ENCODE measurements at regions not wholly inside any gene's neighbourhood (a gene's known extent, or its start where the extent isn't known, plus 50 kb on each side); places are given as distances from the start of the nearest gene placed in this dataset.

DNA sequence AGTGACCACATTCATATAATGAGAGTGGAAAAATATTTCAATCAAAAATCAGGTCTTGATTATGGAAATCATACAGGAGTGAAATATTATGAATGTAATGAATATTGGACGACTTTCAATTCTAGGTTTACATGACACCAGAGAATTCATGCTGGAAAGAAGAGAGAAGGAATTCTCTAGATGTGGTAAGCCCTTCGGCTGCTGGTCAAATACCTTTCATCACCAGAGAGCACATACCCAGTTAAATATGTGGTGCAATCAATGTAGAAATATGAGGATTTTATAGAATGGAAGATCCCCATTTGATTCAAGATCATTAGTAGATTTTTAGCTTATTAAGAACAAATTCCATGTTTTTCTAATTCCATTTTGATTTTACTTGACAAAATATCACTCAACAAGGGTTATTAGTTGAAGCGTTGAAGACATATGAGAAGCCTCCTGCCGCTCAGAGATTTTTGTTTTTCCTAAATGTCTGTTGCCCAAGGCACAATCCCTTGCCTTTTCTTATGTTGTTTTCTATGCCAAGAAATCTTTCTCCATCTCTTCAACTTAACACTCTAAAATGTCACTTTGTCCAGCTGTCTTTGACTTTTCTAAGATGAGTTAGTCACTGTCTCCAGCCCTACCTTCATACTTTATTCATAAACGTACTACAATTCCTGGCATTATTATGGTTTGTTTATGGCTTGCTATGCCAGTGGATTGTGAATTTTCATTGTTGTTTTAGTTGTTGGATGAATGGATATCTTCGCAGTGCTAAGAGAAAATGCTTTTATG is 72.8 kb upstream of the ZDHHC17 start:
- Histone ChIP-seq H3K4me1 (ENCODE audit: control insufficient read depth, low read depth, low read length) (peaks cover 12% of the 10 kb centered on the region), H3K9me3 (ENCODE audit: control insufficient read depth, low read depth, low read length) (no peaks in the 10 kb centered on the region), H3K36me3 (ENCODE audit: control insufficient read depth, low read depth, low read length) (no peaks in the 10 kb centered on the region), H3K27ac (ENCODE audit: low read length) (no peak overlapping the region), H3K9ac (ENCODE audit: low read length) (no peak overlapping the region), H3K27me3 (ENCODE audit: control insufficient read depth, insufficient read depth, low read length) (no peaks in the 10 kb centered on the region), H3K4me3 (ENCODE audit: low read length) (no peak overlapping the region)

- Histone ChIP-seq H3K27me3 (ENCODE audit: control insufficient read depth, insufficient read depth, low read length) (no peaks in the 10 kb centered on the region), H3K36me3 (ENCODE audit: control insufficient read depth, low read depth, low read length) (no peaks in the 10 kb centered on the region), H3K9me3 (ENCODE audit: control insufficient read depth, low read depth, low read length) (no peaks in the 10 kb centered on the region), H3K27ac (ENCODE audit: low read length) (no peak overlapping the region), H3K9ac (ENCODE audit: low read length) (no peak overlapping the region), H3K4me3 (ENCODE audit: low read length) (no peak overlapping the region), H3K4me1 (ENCODE audit: control insufficient read depth, low read depth, low read length) (peaks cover 11% of the 10 kb centered on the region)
Measured at GRCh38 chr12:76692846-76693245, 71.1 kb upstream of the ZDHHC17 start.

- no peak overlapping the region for H3K4me3 ChIP-seq (ENCODE audit: low read length)
- peaks cover 20% of the 10 kb centered on the region for H3K4me1 ChIP-seq (ENCODE audit: control insufficient read depth, low read depth, low read length)
- no peaks in the 10 kb centered on the region for H3K36me3 ChIP-seq (ENCODE audit: control insufficient read depth, low read depth, low read length)
- no peaks in the 10 kb centered on the region for H3K9me3 ChIP-seq (ENCODE audit: control insufficient read depth, low read depth, low read length)
- no peak overlapping the region for H3K27ac ChIP-seq (ENCODE audit: low read length)
- H3K9ac ChIP-seq (ENCODE audit: low read length) = no peak overlapping the region
- H3K27me3 ChIP-seq (ENCODE audit: control insufficient read depth, insufficient read depth, low read length) = no peaks in the 10 kb centered on the region
Measured at GRCh38 chr12:76694369-76694768, 69.5 kb upstream of the ZDHHC17 start.

- H3K9ac ChIP-seq (ENCODE audit: low read length) = no peak overlapping the region
- H3K27ac ChIP-seq (ENCODE audit: low read length) = no peak overlapping the region
- H3K9me3 ChIP-seq (ENCODE audit: control insufficient read depth, low read depth, low read length) = no peaks in the 10 kb centered on the region
- H3K27me3 ChIP-seq (ENCODE audit: control insufficient read depth, insufficient read depth, low read length) = no peaks in the 10 kb centered on the region
- H3K4me1 ChIP-seq (ENCODE audit: control insufficient read depth, low read depth, low read length) = peaks cover 20% of the 10 kb centered on the region
- no peaks in the 10 kb centered on the region for H3K36me3 ChIP-seq (ENCODE audit: control insufficient read depth, low read depth, low read length)
- no peak overlapping the region for H3K4me3 ChIP-seq (ENCODE audit: low read length)
Measured at GRCh38 chr12:76696186-76696585, 67.7 kb upstream of the ZDHHC17 start.

DNA sequence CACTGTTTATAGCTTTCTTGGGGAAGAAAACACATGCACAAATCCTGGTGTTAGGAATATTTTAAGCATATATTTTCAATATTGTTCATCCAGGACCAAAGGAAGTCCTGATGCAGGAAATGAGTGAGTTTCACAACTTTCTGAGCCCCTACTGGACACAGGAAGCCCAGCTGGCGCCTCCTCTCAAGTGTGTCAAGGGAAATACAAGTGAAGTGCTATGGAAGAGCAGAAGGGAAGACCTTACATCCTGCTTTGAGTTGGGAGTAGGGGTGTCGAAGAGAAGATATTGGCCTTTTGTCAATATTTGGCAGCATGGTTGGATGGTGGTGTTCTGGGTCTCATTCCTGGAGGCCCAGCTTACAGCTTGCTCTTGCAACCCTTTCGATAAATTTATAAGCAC is 66.1 kb upstream of the ZDHHC17 start:
- no peaks in the 10 kb centered on the region for H3K36me3 ChIP-seq (ENCODE audit: control insufficient read depth, low read depth, low read length)
- H3K27me3 ChIP-seq (ENCODE audit: control insufficient read depth, insufficient read depth, low read length) = no peaks in the 10 kb centered on the region
- peaks cover 17% of the 10 kb centered on the region for H3K4me1 ChIP-seq (ENCODE audit: control insufficient read depth, low read depth, low read length)
- no peaks in the 10 kb centered on the region for H3K9me3 ChIP-seq (ENCODE audit: control insufficient read depth, low read depth, low read length)
- H3K27ac ChIP-seq (ENCODE audit: low read length) = no peak overlapping the region
- no peak overlapping the region for H3K4me3 ChIP-seq (ENCODE audit: low read length)
- H3K9ac ChIP-seq (ENCODE audit: low read length) = no peak overlapping the region

DNA sequence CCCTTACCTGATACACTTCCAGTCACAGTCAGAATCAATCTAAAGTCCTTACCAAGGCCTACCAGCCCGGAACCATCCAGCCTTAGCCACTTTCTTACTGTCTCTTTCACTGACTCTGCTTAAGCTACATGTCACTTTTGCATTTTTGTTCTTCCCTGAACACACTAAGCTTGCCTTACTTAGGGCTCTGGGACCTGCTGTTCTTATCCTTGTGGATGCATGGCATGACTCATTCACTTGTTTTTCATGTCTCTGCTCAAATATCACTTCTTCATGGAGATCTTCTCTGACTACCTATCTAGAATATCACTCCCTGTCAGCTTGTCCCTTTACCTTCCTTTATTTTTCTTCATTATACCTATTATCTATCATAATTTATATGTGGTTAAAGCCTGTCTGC is 65.6 kb upstream of the ZDHHC17 start:
- Histone ChIP-seq H3K9ac (ENCODE audit: low read length) (no peak overlapping the region), H3K27ac (ENCODE audit: low read length) (no peak overlapping the region), H3K4me1 (ENCODE audit: control insufficient read depth, low read depth, low read length) (peaks cover 13% of the 10 kb centered on the region)

GRCh38 chr12:76698966-76699365 is 64.9 kb upstream of the ZDHHC17 start:
- no peaks in the 10 kb centered on the region for H3K27me3 ChIP-seq (ENCODE audit: control insufficient read depth, insufficient read depth, low read length)
- H3K9ac ChIP-seq (ENCODE audit: low read length) = no peak overlapping the region
- H3K27ac ChIP-seq (ENCODE audit: low read length) = no peak overlapping the region
- peaks cover 13% of the 10 kb centered on the region for H3K4me1 ChIP-seq (ENCODE audit: control insufficient read depth, low read depth, low read length)
- H3K36me3 ChIP-seq (ENCODE audit: control insufficient read depth, low read depth, low read length) = no peaks in the 10 kb centered on the region
- H3K4me3 ChIP-seq (ENCODE audit: low read length) = peak overlapping the region; percentile 0
- H3K9me3 ChIP-seq (ENCODE audit: control insufficient read depth, low read depth, low read length) = no peaks in the 10 kb centered on the region

More for the DNA sequence above, 65.6 kb upstream of the ZDHHC17 start:
- no peaks in the 10 kb centered on the region for H3K9me3 ChIP-seq (ENCODE audit: control insufficient read depth, low read depth, low read length)
- H3K36me3 ChIP-seq (ENCODE audit: control insufficient read depth, low read depth, low read length) = no peaks in the 10 kb centered on the region
- no peak overlapping the region for H3K4me3 ChIP-seq (ENCODE audit: low read length)
- H3K27me3 ChIP-seq (ENCODE audit: control insufficient read depth, insufficient read depth, low read length) = no peaks in the 10 kb centered on the region

DNA sequence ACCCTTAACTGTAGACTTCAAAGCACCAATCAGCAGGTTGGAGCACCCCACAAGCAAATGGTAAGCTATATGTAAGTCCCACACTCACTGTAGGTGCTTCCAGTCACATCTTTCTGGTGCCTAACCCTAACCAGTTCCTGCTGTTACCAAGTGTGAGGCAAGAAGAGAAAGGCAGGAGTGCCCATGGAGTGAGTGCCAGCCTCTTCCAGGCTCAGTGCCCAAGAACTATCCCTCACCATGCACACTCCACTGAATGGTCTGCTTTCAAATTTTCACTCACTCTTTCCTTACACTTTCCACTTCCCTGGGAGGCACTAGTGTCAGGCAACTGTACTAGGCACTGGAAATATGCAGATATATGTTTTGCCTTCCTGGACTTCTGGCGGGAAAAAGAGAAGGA is 62.2 kb upstream of the ZDHHC17 start:
- Histone ChIP-seq H3K36me3 (ENCODE audit: control insufficient read depth, low read depth, low read length) (no peaks in the 10 kb centered on the region), H3K9ac (ENCODE audit: low read length) (no peak overlapping the region), H3K9me3 (ENCODE audit: control insufficient read depth, low read depth, low read length) (no peaks in the 10 kb centered on the region), H3K4me1 (ENCODE audit: control insufficient read depth, low read depth, low read length) (peaks cover 13% of the 10 kb centered on the region), H3K27me3 (ENCODE audit: control insufficient read depth, insufficient read depth, low read length) (no peaks in the 10 kb centered on the region), H3K27ac (ENCODE audit: low read length) (no peak overlapping the region), H3K4me3 (ENCODE audit: low read length) (no peak overlapping the region)

- Histone ChIP-seq H3K27ac (ENCODE audit: low read length) (no peak overlapping the region), H3K36me3 (ENCODE audit: control insufficient read depth, low read depth, low read length) (no peaks in the 10 kb centered on the region), H3K9ac (ENCODE audit: low read length) (no peak overlapping the region), H3K27me3 (ENCODE audit: control insufficient read depth, insufficient read depth, low read length) (no peaks in the 10 kb centered on the region), H3K4me1 (ENCODE audit: control insufficient read depth, low read depth, low read length) (peaks cover 10% of the 10 kb centered on the region), H3K4me3 (ENCODE audit: low read length) (no peak overlapping the region), H3K9me3 (ENCODE audit: control insufficient read depth, low read depth, low read length) (no peaks in the 10 kb centered on the region)
Measured at GRCh38 chr12:76702946-76703345, 61.0 kb upstream of the ZDHHC17 start.

DNA sequence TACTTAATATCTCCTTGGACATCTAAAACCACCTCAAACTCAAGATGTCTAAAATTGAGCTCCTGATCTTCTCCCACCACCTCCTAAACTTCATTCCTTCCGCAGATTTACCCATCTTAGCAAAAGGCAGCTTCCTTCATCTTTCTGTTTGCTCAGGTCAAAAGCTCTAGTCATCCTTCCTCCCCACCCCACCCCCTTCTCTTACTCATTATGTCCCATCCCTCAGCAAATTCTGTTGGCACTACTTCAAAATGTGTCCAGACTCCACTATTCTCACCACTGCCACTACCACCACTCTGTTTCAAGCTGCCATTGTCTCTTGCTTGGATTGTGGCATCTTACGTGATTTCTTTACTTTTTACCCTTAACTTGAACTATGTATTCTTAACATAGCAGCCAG is 59.2 kb upstream of the ZDHHC17 start:
- Histone ChIP-seq H3K9ac (ENCODE audit: low read length) (no peak overlapping the region), H3K9me3 (ENCODE audit: control insufficient read depth, low read depth, low read length) (no peaks in the 10 kb centered on the region), H3K27ac (ENCODE audit: low read length) (no peak overlapping the region), H3K27me3 (ENCODE audit: control insufficient read depth, insufficient read depth, low read length) (no peaks in the 10 kb centered on the region), H3K4me1 (ENCODE audit: control insufficient read depth, low read depth, low read length) (no peaks in the 10 kb centered on the region), H3K4me3 (ENCODE audit: low read length) (no peak overlapping the region), H3K36me3 (ENCODE audit: control insufficient read depth, low read depth, low read length) (no peaks in the 10 kb centered on the region)

DNA sequence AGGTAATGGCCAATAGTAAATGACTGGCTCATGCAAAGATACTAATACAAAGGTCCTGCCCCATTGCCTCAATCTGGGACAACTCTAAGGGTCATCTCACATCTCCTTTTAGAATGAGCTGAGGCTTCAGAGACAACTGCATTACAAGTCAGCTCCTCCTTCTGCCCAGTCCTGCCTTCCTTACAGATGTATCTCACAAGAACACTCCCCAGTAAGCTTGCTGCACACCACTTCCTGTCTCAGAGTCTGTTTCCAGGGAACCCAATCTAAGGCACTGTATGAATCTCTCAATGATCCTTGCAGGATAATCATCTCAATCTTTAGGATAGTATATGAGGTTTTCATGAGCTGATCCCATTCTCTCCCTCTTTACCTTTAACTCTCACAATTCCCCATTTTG is 57.8 kb upstream of the ZDHHC17 start:
- Histone ChIP-seq H3K27ac (ENCODE audit: low read length) (no peak overlapping the region), H3K27me3 (ENCODE audit: control insufficient read depth, insufficient read depth, low read length) (no peaks in the 10 kb centered on the region), H3K36me3 (ENCODE audit: control insufficient read depth, low read depth, low read length) (no peaks in the 10 kb centered on the region), H3K4me3 (ENCODE audit: low read length) (no peak overlapping the region), H3K9me3 (ENCODE audit: control insufficient read depth, low read depth, low read length) (no peaks in the 10 kb centered on the region), H3K9ac (ENCODE audit: low read length) (no peak overlapping the region), H3K4me1 (ENCODE audit: control insufficient read depth, low read depth, low read length) (no peaks in the 10 kb centered on the region)

GRCh38 chr12:76706761-76707160 is 57.2 kb upstream of the ZDHHC17 start:
- Histone ChIP-seq H3K9ac (ENCODE audit: low read length) (no peak overlapping the region), H3K4me3 (ENCODE audit: low read length) (no peak overlapping the region), H3K9me3 (ENCODE audit: control insufficient read depth, low read depth, low read length) (no peaks in the 10 kb centered on the region), H3K27me3 (ENCODE audit: control insufficient read depth, insufficient read depth, low read length) (no peaks in the 10 kb centered on the region), H3K27ac (ENCODE audit: low read length) (no peak overlapping the region), H3K4me1 (ENCODE audit: control insufficient read depth, low read depth, low read length) (no peaks in the 10 kb centered on the region), H3K36me3 (ENCODE audit: control insufficient read depth, low read depth, low read length) (no peaks in the 10 kb centered on the region)
